Daoy (cell line): ENCODE measurements at regions not wholly inside any gene's neighbourhood (a gene's known extent, or its start where the extent isn't known, plus 50 kb on each side); places are given as distances from the start of the nearest gene placed in this dataset.
A peak's percentile ranks its signal among the peaks of the same experiment; 100 is the strongest.

Experiments
- DNase-seq: peaks from one replicate; pipeline ENCODE4 v3.0.0-alpha.2; 2015; ENCODE audit warnings: low read depth

GRCh38 chr4:104766676-104767075 is 272.0 kb upstream of the CXXC4 start:
- DNase-seq: no peak

GRCh38 chr4:104772849-104773248 is 278.2 kb upstream of the CXXC4 start:
- no peak for DNase-seq

- DNase-seq: no peak
These were observed 300.7 kb upstream of the CXXC4 start for GRCh38 chr4:104795264-104795939.

- DNase-seq: no peak
These were observed 317.0 kb upstream of the CXXC4 start for GRCh38 chr4:104811727-104812126.

GRCh38 chr4:104815665-104816064 is 321.0 kb upstream of the CXXC4 start:
- DNase-seq: no peak

- DNase-seq: no peak
These were observed 323.9 kb upstream of the CXXC4 start for GRCh38 chr4:104818579-104818978.

- DNase-seq: no peak
These were observed 320.5 kb upstream of the TET2 start for GRCh38 chr4:104826171-104826570.

- no peak for DNase-seq
These were observed 316.9 kb upstream of the TET2 start for GRCh38 chr4:104829761-104830160.

- no peak for DNase-seq
These were observed 298.0 kb upstream of the TET2 start for GRCh38 chr4:104848597-104849225.

- no peak for DNase-seq
These were observed 287.0 kb upstream of the TET2 start for GRCh38 chr4:104859601-104860237.

- peak; percentile 6 for DNase-seq
These were observed 286.2 kb upstream of the TET2 start for GRCh38 chr4:104860238-104861123.

GRCh38 chr4:104866809-104867208 is 279.9 kb upstream of the TET2 start:
- no peak for DNase-seq

- DNase-seq: no peak
These were observed 278.1 kb upstream of the TET2 start for GRCh38 chr4:104868533-104868932.

GRCh38 chr4:104868958-104869357 is 277.7 kb upstream of the TET2 start:
- DNase-seq: no peak

- DNase-seq: no peak
These were observed 276.8 kb upstream of the TET2 start for GRCh38 chr4:104869831-104870230.

GRCh38 chr4:104870495-104871233 is 276.0 kb upstream of the TET2 start:
- no peak for DNase-seq

- no peak for DNase-seq
These were observed 267.7 kb upstream of the TET2 start for GRCh38 chr4:104878936-104879335.

- no peak for DNase-seq
These were observed 267.3 kb upstream of the TET2 start for GRCh38 chr4:104879367-104879766.

GRCh38 chr4:104879854-104880253 is 266.8 kb upstream of the TET2 start:
- DNase-seq: no peak

GRCh38 chr4:104881136-104881886 is 265.4 kb upstream of the TET2 start:
- no peak for DNase-seq
